SK-N-SH (cell line): ENCODE measurements at regions not wholly inside any gene's neighbourhood (a gene's known extent, or its start where the extent isn't known, plus 50 kb on each side); places are given as distances from the start of the nearest gene placed in this dataset.

Experiments used
- CTCF ChIA-PET: fragments of 300-600, 350-600 bp; formaldehyde crosslinking; extraction: SDS; loops from one replicate; lab custom pipeline; 2021; lab: Yijun Ruan, JAX
- POLR2A ChIA-PET: fragments of 350-600 bp; sonication (Branson Sonifier 250); formaldehyde crosslinking; extraction: SDS; loops from one replicate; lab custom pipeline; 2020; ENCODE audit warnings: antibody characterized with exemption, inconsistent platforms; lab: Yijun Ruan, JAX
- DNase-seq: peaks from one replicate; pipeline ENCODE4 v3.0.0; 2012
- H2AFZ ChIP-seq: fragments of 200-600 bp; sonication (generic); 2 replicates; pipeline ENCODE4 v1.8.1; 2016; ENCODE audit warnings: antibody characterized with exemption, mild to moderate bottlenecking, low read depth
- H3F3A ChIP-seq: fragments of 200-600 bp; sonication (generic); replicated peaks from 2 replicates; pipeline ENCODE3; 2016; ENCODE audit warnings: antibody characterized with exemption, mild to moderate bottlenecking; ENCODE audit not compliant: insufficient read depth
- H3K27ac ChIP-seq, 2 experiments: fragments of 200-500 bp in 1 of 2; fragments of 200-600 bp in 1 of 2; sonication (Bioruptor generic) in 1 of 2; sonication (generic), shearing (Covaris generic) in 1 of 2; 2 replicates each; pipeline versions ENCODE4 v1.5.1 to v1.6.1; 2014 to 2016; ENCODE audit warnings: low read depth in 2 of 2, inconsistent platforms in 1 of 2, low read length in 1 of 2, mild to moderate bottlenecking in 1 of 2, mixed read lengths in 1 of 2
- H3K27me3 ChIP-seq: fragments of 200-600 bp; sonication (generic), shearing (Covaris generic); 2 replicates; pipeline ENCODE4 v1.6.1; 2016; ENCODE audit warnings: mixed run types; ENCODE audit not compliant: insufficient read depth
- H3K36me3 ChIP-seq, 2 experiments: fragments of 200-500 bp in 1 of 2; fragments of 200-600 bp in 1 of 2; sonication (Bioruptor generic) in 1 of 2; sonication (generic) in 1 of 2; replicated peaks in 1 of 2; 2 replicates each; pipeline versions ENCODE3 to v1.5.1; 2014 to 2016; ENCODE audit warnings: low read length in 1 of 2, mild to moderate bottlenecking in 1 of 2; ENCODE audit not compliant: insufficient read depth in 2 of 2, control insufficient read depth in 1 of 2
- H3K4me1 ChIP-seq, 2 experiments: fragments of 200-500 bp in 1 of 2; fragments of 200-600 bp in 1 of 2; sonication (Bioruptor generic) in 1 of 2; sonication (generic), shearing (Covaris generic) in 1 of 2; 2 replicates each; pipeline versions ENCODE4 v1.5.1 to v1.6.1; 2014 to 2016; ENCODE audit warnings: low read depth in 1 of 2, low read length in 1 of 2, mixed run types in 1 of 2; ENCODE audit not compliant: insufficient read depth in 2 of 2, control insufficient read depth in 1 of 2
- H3K4me2 ChIP-seq: fragments of 200-600 bp; sonication (generic), shearing (Covaris generic); 2 replicates; pipeline ENCODE4 v1.6.1; 2017; ENCODE audit warnings: mixed run types
- H3K4me3 ChIP-seq, 2 experiments: fragments of 200-500 bp in 1 of 2; fragments of 200-600 bp in 1 of 2; sonication (Bioruptor generic) in 1 of 2; sonication (generic), shearing (Covaris generic) in 1 of 2; 2 replicates each; pipeline versions ENCODE4 v1.5.1 to v1.8.1; 2014 to 2016; ENCODE audit warnings: low read depth in 2 of 2, inconsistent platforms in 1 of 2, low read length in 1 of 2, mild to moderate bottlenecking in 1 of 2, mixed read lengths in 1 of 2, moderate library complexity in 1 of 2
- H3K79me2 ChIP-seq: fragments of 200-600 bp; sonication (generic); 2 replicates; pipeline ENCODE4 v1.8.1; 2017; ENCODE audit warnings: mild to moderate bottlenecking; ENCODE audit not compliant: insufficient read depth
- H3K9ac ChIP-seq: fragments of 200-600 bp; sonication (generic); 2 replicates; pipeline ENCODE4 v1.6.1; 2017; ENCODE audit warnings: mixed run types
- H3K9me2 ChIP-seq: fragments of 200-600 bp; sonication (generic); 2 replicates; pipeline ENCODE4 v1.6.1; 2017; ENCODE audit warnings: mixed run types
- H3K9me3 ChIP-seq: fragments of 200-600 bp; sonication (generic); 2 replicates; pipeline ENCODE4 v1.6.1; 2017; ENCODE audit warnings: mixed run types, mild to moderate bottlenecking, moderate library complexity
- H4K20me1 ChIP-seq: fragments of 200-600 bp; sonication (generic); 2 replicates; pipeline ENCODE4 v1.6.1; 2017; ENCODE audit warnings: mild to moderate bottlenecking, mixed run types; ENCODE audit not compliant: insufficient read depth
- CHD2 ChIP-seq: fragments of 150-350 bp; IDR thresholded peaks from 2 replicates; pipeline ENCODE4 v1.6.1; 2018; ENCODE audit warnings: low read length; ENCODE audit not compliant: partially characterized antibody
- EP300 ChIP-seq, 2 experiments: IDR thresholded peaks; 2 replicates each; pipeline versions ENCODE4 v1.4.0 to v1.6.1; 2012; ENCODE audit warnings: borderline replicate concordance in 1 of 2, low read depth in 1 of 2, low read length in 1 of 2
- EZH2phosphoT487 ChIP-seq: fragments of 200-600 bp; sonication (generic); IDR thresholded peaks from 2 replicates; pipeline ENCODE4 v1.6.1; 2017; ENCODE audit warnings: low read depth, mixed run types, mild to moderate bottlenecking, antibody characterized with exemption, moderate library complexity, borderline replicate concordance
- FOXJ3 ChIP-seq: sonication (generic); formaldehyde crosslinking; IDR thresholded peaks from 2 replicates; pipeline ENCODE4 v1.5.1; 2020; ENCODE audit warnings: mild to moderate bottlenecking, missing genetic modification reagents
- GATA2 ChIP-seq: sonication (generic); formaldehyde crosslinking; IDR thresholded peaks from 2 replicates; pipeline ENCODE4 v1.5.0; 2020; ENCODE audit warnings: mild to moderate bottlenecking, missing genetic modification reagents
- MXI1 ChIP-seq: IDR thresholded peaks from 2 replicates; pipeline ENCODE4 v1.6.1; 2012; ENCODE audit warnings: mild to moderate bottlenecking, low read depth, low read length, improper control_type of control experiment
- NRF1 ChIP-seq: IDR thresholded peaks from 2 replicates; pipeline ENCODE4 v1.6.1; 2012; ENCODE audit warnings: low read depth, mild to moderate bottlenecking, low read length
- RAD21 ChIP-seq: IDR thresholded peaks from 2 replicates; pipeline ENCODE4 v1.6.1; 2012; ENCODE audit warnings: mild to moderate bottlenecking, low read length
- RXRA ChIP-seq: IDR thresholded peaks from 2 replicates; pipeline ENCODE4 v1.4.0; 2012; ENCODE audit warnings: low read depth, mild to moderate bottlenecking, borderline replicate concordance
- SIN3A ChIP-seq: IDR thresholded peaks from 2 replicates; pipeline ENCODE4 v1.6.1; 2012; ENCODE audit warnings: low read depth, mild to moderate bottlenecking, low read length, moderate library complexity, borderline replicate concordance
- TAF1 ChIP-seq: IDR thresholded peaks from 2 replicates; pipeline ENCODE4 v1.6.1; 2012; ENCODE audit warnings: low read depth, mild to moderate bottlenecking, low read length, moderate library complexity, borderline replicate concordance
- TCF12 ChIP-seq: IDR thresholded peaks from 2 replicates; pipeline ENCODE4 v1.4.0; 2012
- TEAD4 ChIP-seq: IDR thresholded peaks from 2 replicates; pipeline ENCODE4 v1.4.0; 2012; ENCODE audit warnings: mild to moderate bottlenecking, borderline replicate concordance; ENCODE audit not compliant: insufficient read depth
- WGBS: methylation state at CpG from one replicate; pipeline ENCODE4 v1.1.6; 2017; ENCODE audit warnings: low lambda C conversion rate; 5-methylcytosine and 5-hydroxymethylcytosine counted together
- TF ChIP-seq, protein P1 (sequence below): fragments of 150-350 bp; IDR thresholded peaks from 2 replicates; pipeline ENCODE4 v1.6.1; 2016; ENCODE audit warnings: mild to moderate bottlenecking, low read depth, low read length
- TF ChIP-seq, protein P2 (sequence below): IDR thresholded peaks from 2 replicates; pipeline ENCODE4 v1.6.1; 2012; ENCODE audit warnings: mild to moderate bottlenecking, low read depth, low read length, moderate library complexity
- TF ChIP-seq, protein P3 (sequence below): fragments of 150-350 bp; IDR thresholded peaks from 2 replicates; pipeline ENCODE4 v1.6.1; 2017; ENCODE audit warnings: antibody characterized with exemption, low read length, low read depth, borderline replicate concordance
- TF ChIP-seq, protein P4 (sequence below): IDR thresholded peaks from 2 replicates; pipeline ENCODE4 v1.4.0; 2012; ENCODE audit warnings: low read depth
- TF ChIP-seq, protein P5 (sequence below): IDR thresholded peaks from 2 replicates; pipeline ENCODE4 v1.4.0; 2012; ENCODE audit warnings: low read depth, borderline replicate concordance
- TF ChIP-seq, protein P6 (sequence below): IDR thresholded peaks from 2 replicates; pipeline ENCODE4; 2012

DNA sequence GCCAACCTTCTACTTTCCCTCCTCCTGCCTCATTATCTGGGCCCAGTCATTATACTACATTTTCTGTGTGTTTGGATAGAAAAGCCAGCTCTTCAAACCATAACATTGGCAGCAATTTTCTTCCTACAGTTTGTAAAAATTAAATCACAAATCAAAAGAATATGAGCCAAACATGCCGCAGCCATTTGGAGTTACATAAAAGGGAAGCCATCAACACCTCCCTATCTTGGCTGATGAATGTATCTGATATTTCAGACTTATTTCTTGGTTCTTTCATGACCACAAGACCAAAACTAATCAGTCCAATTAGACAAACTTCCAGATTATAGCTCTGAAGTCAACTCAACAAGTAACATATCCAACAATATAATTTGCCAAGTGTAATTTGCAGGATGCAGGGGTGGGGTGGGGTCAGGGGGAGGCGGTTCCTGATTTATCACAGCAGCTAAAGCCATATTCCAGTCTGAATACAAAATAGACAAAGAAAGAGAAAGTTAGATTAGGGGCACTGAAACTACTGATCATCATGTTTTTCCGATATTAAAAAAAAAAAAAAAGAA lies 89.4 kb upstream of the CNTLN start:
- Histone ChIP-seq H3K27me3 (no peaks in the 10 kb centered on the region), H4K20me1 (no peaks in the 10 kb centered on the region), H3K4me2 (no peak overlapping the region), H3K36me3 (no peaks in the 10 kb centered on the region), H3K27ac (no peak overlapping the region), H3K9ac (no peak overlapping the region), H3K9me3 (no peaks in the 10 kb centered on the region), H3K79me2 (no peaks in the 10 kb centered on the region), H3K4me1 (no peaks in the 10 kb centered on the region), H3K4me3 (no peak overlapping the region), H3K9me2 (no peaks in the 10 kb centered on the region), H3F3A (no peaks in the 10 kb centered on the region), H2AFZ (no peak overlapping the region)
- POLR2A ChIA-PET, result no interaction called here
- DNase-seq, result no peak
- TF ChIP-seq, protein P1, sequence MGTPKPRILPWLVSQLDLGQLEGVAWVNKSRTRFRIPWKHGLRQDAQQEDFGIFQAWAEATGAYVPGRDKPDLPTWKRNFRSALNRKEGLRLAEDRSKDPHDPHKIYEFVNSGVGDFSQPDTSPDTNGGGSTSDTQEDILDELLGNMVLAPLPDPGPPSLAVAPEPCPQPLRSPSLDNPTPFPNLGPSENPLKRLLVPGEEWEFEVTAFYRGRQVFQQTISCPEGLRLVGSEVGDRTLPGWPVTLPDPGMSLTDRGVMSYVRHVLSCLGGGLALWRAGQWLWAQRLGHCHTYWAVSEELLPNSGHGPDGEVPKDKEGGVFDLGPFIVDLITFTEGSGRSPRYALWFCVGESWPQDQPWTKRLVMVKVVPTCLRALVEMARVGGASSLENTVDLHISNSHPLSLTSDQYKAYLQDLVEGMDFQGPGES, result no peak
- no peak for TF ChIP-seq TAF1
- TF ChIP-seq GATA2 (CRISPR knock-in tag), result no peak
- TF ChIP-seq, protein P2, sequence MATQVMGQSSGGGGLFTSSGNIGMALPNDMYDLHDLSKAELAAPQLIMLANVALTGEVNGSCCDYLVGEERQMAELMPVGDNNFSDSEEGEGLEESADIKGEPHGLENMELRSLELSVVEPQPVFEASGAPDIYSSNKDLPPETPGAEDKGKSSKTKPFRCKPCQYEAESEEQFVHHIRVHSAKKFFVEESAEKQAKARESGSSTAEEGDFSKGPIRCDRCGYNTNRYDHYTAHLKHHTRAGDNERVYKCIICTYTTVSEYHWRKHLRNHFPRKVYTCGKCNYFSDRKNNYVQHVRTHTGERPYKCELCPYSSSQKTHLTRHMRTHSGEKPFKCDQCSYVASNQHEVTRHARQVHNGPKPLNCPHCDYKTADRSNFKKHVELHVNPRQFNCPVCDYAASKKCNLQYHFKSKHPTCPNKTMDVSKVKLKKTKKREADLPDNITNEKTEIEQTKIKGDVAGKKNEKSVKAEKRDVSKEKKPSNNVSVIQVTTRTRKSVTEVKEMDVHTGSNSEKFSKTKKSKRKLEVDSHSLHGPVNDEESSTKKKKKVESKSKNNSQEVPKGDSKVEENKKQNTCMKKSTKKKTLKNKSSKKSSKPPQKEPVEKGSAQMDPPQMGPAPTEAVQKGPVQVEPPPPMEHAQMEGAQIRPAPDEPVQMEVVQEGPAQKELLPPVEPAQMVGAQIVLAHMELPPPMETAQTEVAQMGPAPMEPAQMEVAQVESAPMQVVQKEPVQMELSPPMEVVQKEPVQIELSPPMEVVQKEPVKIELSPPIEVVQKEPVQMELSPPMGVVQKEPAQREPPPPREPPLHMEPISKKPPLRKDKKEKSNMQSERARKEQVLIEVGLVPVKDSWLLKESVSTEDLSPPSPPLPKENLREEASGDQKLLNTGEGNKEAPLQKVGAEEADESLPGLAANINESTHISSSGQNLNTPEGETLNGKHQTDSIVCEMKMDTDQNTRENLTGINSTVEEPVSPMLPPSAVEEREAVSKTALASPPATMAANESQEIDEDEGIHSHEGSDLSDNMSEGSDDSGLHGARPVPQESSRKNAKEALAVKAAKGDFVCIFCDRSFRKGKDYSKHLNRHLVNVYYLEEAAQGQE, result no peak
- TF ChIP-seq NRF1, result no peak
- CTCF ChIA-PET, result no interaction called here
- 75% methylated on average over 3 of the region's 3 CpGs for WGBS

DNA sequence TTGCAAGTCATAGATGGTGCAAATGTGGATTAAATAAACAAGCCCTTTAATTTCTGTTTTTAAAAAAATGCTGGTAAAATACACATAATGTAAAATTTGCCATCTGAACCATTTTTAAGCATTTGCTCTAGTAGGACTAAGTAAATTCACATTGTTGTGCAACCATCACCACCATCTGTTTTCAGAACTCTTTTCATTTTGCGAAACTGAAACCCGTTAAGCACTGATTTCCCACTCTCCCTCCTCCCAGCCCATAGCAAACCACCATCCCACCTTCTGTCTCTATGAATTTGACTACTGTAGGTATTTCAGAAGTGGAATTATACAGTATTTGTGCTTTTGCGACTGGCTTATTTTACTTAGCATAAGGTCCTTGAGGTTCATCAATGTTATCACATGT lies 103.3 kb upstream of the CNTLN start:
- no peak for DNase-seq
- Histone ChIP-seq H4K20me1 (no peaks in the 10 kb centered on the region), H3K4me2 (no peak overlapping the region), H3K4me1 (no peaks in the 10 kb centered on the region; a peak in 1 of 4 replicates), H3K79me2 (no peaks in the 10 kb centered on the region), H3K27me3 (no peaks in the 10 kb centered on the region), H3K27ac (no peak overlapping the region), H3K9ac (no peak overlapping the region), H3F3A (no peaks in the 10 kb centered on the region), H3K36me3 (no peaks in the 10 kb centered on the region), H3K4me3 (no peak overlapping the region), H3K9me2 (no peaks in the 10 kb centered on the region), H2AFZ (no peak overlapping the region), H3K9me3 (no peaks in the 10 kb centered on the region)
- 89% methylated on average over 3 of the region's 3 CpGs for WGBS
- ChIA-PET POLR2A (no interaction called here), CTCF (no interaction called here)
- TF ChIP-seq GATA2 (CRISPR knock-in tag), result no peak
- TF ChIP-seq, protein P3, sequence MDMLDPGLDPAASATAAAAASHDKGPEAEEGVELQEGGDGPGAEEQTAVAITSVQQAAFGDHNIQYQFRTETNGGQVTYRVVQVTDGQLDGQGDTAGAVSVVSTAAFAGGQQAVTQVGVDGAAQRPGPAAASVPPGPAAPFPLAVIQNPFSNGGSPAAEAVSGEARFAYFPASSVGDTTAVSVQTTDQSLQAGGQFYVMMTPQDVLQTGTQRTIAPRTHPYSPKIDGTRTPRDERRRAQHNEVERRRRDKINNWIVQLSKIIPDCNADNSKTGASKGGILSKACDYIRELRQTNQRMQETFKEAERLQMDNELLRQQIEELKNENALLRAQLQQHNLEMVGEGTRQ, result no peak
- no peak for TF ChIP-seq TEAD4
- no peak for TF ChIP-seq NRF1
- TF ChIP-seq FOXJ3 (CRISPR knock-in tag), result no peak
- TF ChIP-seq, protein P4, sequence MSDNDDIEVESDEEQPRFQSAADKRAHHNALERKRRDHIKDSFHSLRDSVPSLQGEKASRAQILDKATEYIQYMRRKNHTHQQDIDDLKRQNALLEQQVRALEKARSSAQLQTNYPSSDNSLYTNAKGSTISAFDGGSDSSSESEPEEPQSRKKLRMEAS, result no peak
- TF ChIP-seq EZH2phosphoT487, result no peak
- TF ChIP-seq, protein P5, sequence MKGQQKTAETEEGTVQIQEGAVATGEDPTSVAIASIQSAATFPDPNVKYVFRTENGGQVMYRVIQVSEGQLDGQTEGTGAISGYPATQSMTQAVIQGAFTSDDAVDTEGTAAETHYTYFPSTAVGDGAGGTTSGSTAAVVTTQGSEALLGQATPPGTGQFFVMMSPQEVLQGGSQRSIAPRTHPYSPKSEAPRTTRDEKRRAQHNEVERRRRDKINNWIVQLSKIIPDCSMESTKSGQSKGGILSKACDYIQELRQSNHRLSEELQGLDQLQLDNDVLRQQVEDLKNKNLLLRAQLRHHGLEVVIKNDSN, result no peak
- no peak for TF ChIP-seq TCF12
- TF ChIP-seq RAD21, result no peak
- TF ChIP-seq RXRA, result no peak
- TF ChIP-seq MXI1, result no peak
- TF ChIP-seq, protein P6, sequence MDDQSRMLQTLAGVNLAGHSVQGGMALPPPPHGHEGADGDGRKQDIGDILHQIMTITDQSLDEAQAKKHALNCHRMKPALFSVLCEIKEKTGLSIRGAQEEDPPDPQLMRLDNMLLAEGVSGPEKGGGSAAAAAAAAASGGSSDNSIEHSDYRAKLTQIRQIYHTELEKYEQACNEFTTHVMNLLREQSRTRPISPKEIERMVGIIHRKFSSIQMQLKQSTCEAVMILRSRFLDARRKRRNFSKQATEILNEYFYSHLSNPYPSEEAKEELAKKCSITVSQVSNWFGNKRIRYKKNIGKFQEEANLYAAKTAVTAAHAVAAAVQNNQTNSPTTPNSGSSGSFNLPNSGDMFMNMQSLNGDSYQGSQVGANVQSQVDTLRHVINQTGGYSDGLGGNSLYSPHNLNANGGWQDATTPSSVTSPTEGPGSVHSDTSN, result no peak
- no peak for TF ChIP-seq CHD2
- no peak for TF ChIP-seq EP300 (IDR thresholded peaks at IDR 0.05; ENCODE audit: borderline replicate concordance in 1 of 2, low read depth in 1 of 2, low read length in 1 of 2)
- no peak for TF ChIP-seq SIN3A
